ENCODE measurements at regions not wholly inside any gene's neighbourhood (a gene's known extent, or its start where the extent isn't known, plus 50 kb on each side); places are given as distances from the start of the nearest gene placed in this dataset.

GRCh38 chr14:51525739-51526138 is 126.0 kb upstream of the FRMD6 start:
- TF ChIP-seq POLR2AphosphoS5 (IDR thresholded peaks at IDR 0.05; ENCODE audit: borderline replicate concordance, low read depth, low read length) (no peak), EZH2 (IDR thresholded peaks at IDR 0.05) (no peak)
